GM19455 (cell line): ENCODE measurements at regions not wholly inside any gene's neighbourhood (a gene's known extent, or its start where the extent isn't known, plus 50 kb on each side); places are given as distances from the start of the nearest gene placed in this dataset.
"Not testable (repeated sequence)": the region's sequence is repeated elsewhere in the genome, so short reads cannot be mapped to it uniquely, and the experiment has no call there.

Experiments
- ATAC-seq: cut with Tn5 transposase; IDR thresholded peaks from one replicate; pipeline ENCODE4 v1.9.1; 2021; ENCODE audit not compliant: unreplicated experiment

DNA sequence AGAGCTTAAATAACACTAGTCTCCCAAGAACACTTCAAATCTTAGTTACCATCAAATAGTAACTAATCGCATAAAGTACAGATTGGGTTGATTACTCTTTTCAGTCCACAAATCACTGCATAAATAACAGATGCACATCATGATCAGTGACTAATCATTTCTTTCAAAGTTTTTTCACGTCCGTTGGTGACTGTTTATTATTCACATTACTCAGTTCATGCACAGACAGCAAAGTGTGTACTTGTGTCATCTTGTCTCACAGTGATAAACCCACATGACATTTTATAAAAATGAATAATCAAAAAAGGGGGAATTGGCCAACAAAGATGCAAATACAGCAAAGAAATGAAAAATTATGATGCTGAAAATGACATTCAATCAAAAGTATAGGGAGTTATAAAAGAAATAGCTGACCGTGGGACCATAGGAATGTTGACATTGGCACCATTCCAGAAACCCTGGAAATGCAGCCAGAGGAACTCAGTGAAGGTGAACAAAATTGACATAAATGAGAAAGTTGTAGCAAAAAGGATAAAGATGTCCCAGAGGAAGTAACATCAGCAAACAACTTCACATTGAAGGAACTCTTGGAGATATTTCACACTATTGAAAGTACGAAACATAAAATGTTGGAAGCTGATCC is 161.5 kb downstream of the SOX3 start:
- no peak for ATAC-seq

DNA sequence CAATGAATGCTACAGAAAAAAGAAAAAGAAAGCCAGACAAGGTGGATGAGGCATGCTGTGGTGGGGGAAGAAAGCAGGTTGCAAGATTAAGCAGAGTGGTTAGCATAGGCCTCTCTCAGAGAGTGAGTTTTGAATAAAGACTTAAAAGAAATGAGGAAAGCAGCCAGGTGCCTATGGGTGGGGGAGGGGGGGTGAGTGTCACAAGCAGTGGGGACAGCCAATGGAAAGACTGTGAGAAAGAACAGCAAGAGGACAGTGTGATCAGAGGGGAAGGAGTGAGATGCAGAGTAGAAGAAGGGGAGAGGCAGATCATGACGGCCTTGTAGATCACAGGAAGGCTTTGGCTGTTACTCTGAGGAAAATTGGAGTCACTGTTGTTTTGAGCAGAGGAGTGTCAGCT is 162.5 kb downstream of the SOX3 start:
- ATAC-seq: no peak

DNA sequence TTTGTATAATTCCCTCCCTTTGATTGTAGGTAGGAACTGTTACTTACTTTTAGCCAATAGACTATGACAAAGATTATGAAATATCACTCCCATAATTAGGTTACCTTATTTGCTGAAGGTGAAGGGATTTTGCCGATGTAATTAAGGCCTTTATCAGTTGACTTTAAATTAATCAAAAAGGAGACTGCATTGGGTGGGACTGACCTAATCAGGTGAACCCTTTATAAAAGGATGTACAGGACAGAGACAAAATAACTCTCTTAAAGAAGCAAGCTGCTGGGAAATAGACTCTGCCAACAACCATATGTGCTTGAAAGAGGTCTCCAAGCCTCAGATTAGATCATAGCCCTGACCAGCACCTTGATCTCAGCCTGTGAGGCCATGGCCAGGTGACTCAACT is 167.6 kb downstream of the SOX3 start:
- ATAC-seq: no peak

DNA sequence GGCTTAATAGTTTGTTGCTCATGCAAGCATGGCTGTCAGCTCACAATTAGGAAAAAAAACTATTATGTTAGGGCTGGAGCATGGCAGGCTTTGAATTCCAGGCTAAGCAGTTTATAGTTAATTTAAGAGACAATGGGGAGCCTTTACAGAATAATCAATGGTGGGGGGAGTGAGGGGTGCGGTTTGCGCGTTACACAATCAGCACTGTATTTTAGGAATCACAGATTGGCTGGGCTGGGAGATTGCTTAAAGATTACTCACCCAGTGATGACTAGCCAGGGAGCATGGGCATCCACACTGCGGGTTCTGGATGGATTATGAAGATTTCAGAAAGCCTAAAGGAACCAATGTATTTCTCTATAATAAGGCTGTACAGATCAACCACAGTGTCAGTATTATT is 186.6 kb downstream of the SOX3 start:
- no peak for ATAC-seq

- ATAC-seq: no peak
Observed at GRCh38 chrX:140317462-140317861, 187.4 kb downstream of the SOX3 start.

- no peak for ATAC-seq
Observed at GRCh38 chrX:140298960-140299825, 205.7 kb downstream of the SOX3 start.

GRCh38 chrX:140297273-140297672 is 207.6 kb downstream of the SOX3 start:
- no peak for ATAC-seq

DNA sequence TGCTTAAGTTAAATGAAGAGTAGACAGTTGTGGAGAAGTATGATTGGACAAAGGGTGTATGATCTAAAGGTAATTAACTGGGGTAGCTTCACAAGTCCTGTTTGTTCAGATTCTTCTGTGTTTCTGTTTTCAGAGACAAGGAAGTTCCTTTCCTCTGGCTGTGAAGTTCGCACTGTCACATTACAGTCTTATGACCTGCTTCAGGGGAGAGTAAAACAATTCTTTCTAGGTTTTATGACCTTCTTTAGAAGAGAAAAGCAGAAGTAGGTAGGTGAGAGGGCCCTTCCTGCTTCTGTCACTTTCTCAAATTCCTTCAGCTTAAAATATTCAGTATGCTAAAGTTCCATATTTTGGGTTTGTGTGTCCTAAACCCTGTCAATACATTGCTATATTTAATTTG is 211.9 kb downstream of the SOX3 start:
- no peak for ATAC-seq

DNA sequence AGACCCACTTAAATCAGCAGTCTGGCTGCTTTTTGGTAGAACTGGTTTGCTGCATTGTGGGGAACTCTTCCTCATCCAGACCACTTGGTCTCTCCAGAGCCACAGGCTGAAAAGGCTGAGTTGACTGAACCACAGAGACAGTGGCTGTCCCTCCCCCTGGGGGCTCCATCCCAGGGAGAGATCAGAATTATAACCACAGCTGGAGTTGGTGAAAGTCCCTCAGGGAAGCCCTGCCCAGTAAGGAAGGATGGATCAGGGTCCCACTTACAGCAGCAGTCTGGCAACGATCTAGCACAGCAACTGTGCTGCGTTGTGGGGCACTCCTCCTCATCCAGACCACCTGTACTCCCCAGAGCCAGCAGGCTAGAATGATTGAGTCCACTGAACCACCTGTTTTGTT is 212.7 kb downstream of the SOX3 start:
- no peak for ATAC-seq

DNA sequence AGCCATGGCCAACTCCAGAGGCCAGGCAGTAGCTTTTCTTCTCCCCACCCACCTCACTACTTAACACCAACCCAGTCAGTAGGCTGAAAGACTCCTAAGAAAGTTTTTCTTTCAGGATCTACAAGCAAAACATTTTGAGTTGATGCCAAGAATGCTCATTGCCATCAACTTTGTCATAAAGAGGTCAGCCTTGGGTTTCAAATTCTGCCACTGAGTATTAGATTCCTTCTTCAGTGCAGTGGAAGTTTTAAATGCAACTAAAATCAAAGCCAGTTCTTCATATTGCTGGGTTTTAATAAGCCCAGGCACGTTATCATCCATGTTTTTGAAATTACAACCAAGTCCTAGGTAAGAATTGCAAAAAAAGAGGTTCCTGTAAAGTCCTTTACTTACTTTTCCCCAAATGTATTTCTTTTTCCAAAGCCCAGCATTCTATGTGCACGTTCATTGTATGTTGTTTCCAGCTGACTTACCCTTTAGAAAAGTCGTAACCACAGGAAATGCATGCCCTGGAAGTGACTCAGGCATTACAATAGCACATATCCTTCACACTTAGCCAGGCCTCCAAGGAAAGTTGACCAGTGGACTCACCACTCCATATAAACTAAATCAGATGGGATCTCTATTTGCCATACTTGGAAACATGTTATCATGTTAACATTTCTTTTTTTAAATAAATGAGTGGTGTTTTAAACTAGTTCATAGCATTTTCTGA is 229.9 kb downstream of the SOX3 start:
- no peak for ATAC-seq

- ATAC-seq: no peak
Observed at GRCh38 chrX:140273921-140274320, 230.9 kb downstream of the SOX3 start.

GRCh38 chrX:140250391-140250790 is 254.5 kb downstream of the SOX3 start:
- ATAC-seq: no peak

GRCh38 chrX:140249088-140249487 is 255.8 kb downstream of the SOX3 start:
- no peak for ATAC-seq

DNA sequence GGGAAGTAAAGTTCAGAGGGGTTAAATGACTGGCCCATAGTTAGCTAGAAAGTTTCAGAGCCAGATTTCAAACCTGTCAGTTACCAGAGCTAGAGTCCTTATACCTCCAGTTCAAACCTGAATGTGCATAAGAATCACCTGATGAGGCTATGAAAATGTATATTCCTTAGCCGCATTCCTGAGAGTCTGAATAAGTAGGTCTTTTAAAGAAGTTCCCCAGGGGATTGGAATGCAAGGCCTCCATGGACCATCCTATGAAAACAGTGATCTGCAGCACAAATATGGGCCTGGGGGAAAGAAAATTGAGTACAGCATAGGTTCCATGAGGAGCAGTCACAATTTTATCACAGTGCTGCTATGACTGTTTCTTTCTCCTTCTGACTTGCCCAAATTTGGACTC is 263.9 kb upstream of the CXorf66 start:
- no peak for ATAC-seq

- not testable (repeated sequence) for ATAC-seq
Observed at GRCh38 chrX:140226037-140226436, 260.7 kb upstream of the CXorf66 start.

DNA sequence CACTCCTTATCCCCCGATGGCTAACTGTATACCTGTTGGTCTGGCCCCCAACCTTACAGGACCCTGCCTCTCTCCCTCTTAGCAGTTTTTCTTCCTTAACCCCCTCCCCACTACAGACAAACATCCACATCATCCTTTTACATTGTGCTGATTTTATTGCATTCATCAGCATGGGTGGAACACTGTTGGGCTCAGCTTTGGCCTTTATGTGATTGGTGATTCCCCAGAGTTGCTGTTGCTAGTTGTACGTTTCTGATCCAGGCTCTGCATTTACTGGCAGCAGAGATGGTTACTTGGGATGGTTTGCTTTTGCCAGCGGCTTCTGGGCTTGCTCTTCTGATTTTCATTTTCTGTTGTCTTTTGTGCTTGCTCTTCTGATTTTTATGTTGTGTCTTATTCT is 250.6 kb upstream of the CXorf66 start:
- ATAC-seq: not testable (repeated sequence)

GRCh38 chrX:140214518-140214917 is 249.2 kb upstream of the CXorf66 start:
- not testable (repeated sequence) for ATAC-seq

GRCh38 chrX:140206657-140207056 is 241.3 kb upstream of the CXorf66 start:
- no peak for ATAC-seq

DNA sequence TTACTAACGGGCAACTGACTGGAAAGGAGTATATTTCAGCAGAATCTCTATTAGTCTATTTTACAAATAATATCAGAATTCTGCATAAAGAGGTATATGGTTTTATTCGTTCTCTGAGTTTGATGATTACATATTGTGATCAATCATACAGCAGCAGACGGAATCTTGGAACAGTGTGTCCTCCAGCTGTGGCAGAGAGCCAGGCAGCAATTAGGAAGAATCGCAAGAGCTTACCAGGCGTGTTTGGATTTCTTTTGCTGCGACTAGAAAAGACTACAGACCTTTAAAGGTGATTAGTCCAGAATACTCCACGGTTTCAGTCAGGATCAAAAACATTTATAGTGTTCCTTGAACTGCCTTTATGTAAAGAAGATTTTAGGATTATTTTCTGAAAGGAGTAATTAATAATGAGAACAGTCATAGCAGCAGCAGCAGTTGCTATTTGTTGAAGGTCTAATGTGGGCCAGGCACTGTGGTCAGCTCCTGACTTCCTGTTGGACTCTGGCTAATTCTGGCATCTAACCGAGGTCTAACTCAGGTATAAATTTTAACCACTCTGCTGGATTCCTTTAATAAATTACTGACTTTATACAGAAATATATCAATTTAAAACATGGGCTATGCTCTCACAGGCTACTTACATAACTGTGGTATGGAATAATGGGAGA is 225.3 kb upstream of the CXorf66 start:
- no peak for ATAC-seq

DNA sequence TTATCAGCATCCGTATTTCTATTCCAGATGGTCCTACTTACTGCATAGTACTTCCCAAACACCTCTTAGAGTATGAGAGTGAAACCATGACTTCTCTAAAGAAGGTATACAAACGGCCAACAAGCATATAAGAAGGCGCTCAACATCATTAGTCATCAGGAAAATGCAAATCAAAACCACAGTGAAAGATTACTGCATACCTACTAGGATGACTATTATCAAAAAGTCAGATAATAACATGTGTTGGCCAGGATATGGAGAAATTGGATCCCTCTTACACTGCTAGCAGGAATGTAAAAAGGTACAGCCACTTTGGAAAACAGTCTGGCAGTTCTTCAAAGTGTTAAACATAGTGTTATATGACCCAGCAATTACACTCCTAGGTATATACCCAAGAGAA is 215.3 kb upstream of the CXorf66 start:
- no peak for ATAC-seq

- ATAC-seq: no peak
Observed at GRCh38 chrX:140177821-140178220, 212.5 kb upstream of the CXorf66 start.
